ENCODE measurements at regions not wholly inside any gene's neighbourhood (a gene's known extent, or its start where the extent isn't known, plus 50 kb on each side); places are given as distances from the start of the nearest gene placed in this dataset.
"Not testable (repeated sequence)": the region's sequence is repeated elsewhere in the genome, so short reads cannot be mapped to it uniquely, and the experiment has no call there.

DNA sequence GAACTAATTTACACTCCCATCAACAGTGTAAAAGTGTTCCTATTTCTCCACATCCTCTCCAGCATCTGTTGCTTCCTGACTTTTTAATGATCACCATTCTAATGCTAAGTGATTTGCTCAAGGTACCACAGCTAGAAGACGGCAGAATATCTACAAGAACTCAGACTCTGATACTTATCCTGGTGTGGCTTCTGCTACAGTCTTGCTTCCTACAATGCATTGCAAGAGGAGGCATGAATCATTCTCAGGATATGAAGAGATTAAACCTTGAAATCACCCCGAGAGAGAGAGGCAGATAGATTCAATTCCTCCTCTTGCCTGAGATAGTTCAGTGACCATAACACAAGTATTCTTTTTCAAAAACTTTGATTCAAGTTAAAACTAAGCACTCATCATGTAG lies 306.4 kb downstream of the TBC1D4 start:
- DNase-seq, result no peak

DNA sequence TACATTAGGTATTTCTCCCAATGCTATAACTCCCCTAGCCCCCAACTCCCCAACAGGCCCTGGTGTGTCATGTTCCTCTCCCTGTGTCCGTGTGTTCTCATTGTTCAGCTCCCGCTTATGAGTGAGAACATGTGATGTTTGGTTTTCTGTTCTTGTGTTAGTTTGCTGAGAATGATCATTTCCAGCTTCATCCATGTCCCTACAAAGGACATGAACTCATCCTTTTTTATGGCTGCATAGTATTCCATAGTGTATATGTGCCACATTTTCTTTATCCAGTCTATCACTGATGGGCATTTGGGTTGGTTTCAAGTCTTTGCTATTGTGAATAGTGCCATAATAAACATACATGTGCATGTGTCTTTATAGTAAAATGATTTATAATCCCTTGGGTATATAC lies 306.9 kb downstream of the TBC1D4 start:
- DNase-seq, result not testable (repeated sequence)

GRCh38 chr13:75174481-75174880 lies 307.5 kb downstream of the TBC1D4 start:
- DNase-seq, result no peak

- no peak for DNase-seq
Observed at GRCh38 chr13:75173457-75174356, 308.3 kb downstream of the TBC1D4 start.

GRCh38 chr13:75170311-75170710 lies 311.7 kb downstream of the TBC1D4 start:
- no peak for DNase-seq

GRCh38 chr13:75165543-75166230 lies 316.3 kb downstream of the TBC1D4 start:
- DNase-seq, result no peak

GRCh38 chr13:75161804-75162203 lies 320.2 kb downstream of the TBC1D4 start:
- DNase-seq, result no peak

GRCh38 chr13:75160984-75161383 lies 321.0 kb downstream of the TBC1D4 start:
- DNase-seq, result no peak

DNA sequence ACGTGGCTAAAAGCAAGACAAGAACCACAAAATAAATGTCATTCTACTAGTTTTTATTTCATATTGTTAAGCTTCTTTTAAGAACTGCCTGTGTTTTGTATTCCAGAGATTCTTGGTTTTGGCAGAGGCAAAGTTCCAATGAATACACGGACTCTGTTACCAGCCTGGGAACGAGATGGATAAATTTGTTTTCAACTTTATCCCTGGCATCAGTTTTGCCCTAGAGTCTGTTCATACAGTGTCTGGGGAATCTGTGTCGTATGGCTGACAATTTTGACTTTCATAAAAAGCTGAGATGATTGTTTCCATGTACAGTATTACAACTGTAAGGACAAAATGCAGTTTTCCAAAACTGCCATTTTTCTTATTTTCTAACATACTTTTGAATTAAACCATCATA lies 327.6 kb downstream of the TBC1D4 start:
- no peak for DNase-seq

DNA sequence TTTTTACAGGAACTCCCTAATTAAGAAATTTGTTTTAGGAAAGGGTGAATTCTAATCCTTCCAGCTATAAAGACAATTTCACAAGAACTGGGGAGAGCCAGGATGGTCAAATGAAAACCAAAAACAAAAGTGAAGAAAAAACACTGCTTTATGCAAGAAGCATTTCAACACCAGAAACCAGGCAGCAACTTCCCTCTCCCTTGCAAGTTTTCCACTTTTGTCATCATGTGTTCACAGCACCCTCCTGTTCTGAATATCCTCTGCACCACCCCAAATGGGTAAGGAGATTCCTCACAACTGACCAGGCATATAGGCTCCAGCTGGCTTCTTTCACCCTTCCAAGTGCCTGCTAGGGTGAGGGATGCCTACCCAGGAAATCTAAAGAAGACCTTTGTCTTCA lies 328.1 kb downstream of the TBC1D4 start:
- DNase-seq, result no peak

GRCh38 chr13:75153386-75153785 lies 328.6 kb downstream of the TBC1D4 start:
- DNase-seq, result no peak

DNA sequence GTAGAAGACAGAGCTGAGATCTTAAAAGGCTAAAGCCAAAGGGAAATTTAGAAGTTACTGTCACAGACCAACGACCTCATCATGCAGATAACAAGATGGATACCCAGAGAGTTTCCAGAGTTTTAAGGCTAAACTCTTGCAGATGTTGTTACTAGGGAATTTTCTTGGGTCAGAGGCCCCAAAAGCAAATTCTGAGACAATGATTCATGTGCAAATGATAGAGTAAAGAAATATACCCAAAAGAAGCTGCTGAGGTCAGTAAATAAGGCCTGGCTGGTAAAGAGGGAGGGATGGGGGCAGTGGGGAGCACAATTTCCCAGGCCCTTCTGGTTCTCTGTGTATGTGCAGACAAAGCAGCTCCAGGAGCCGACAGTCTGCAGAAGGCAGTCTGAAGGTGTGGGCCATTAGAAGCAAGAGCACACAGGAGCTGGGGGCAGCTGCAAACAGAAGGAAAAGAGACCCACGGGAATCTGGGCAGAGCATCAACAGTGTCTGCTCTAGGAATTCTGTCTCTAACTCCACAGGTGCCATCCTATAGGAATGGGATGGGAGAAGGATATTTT lies 330.8 kb downstream of the TBC1D4 start:
- DNase-seq, result no peak

- no peak for DNase-seq
Observed at GRCh38 chr13:75149776-75150175, 332.2 kb downstream of the TBC1D4 start.

GRCh38 chr13:75147946-75148345 lies 334.0 kb downstream of the TBC1D4 start:
- no peak for DNase-seq

GRCh38 chr13:75146436-75146835 lies 335.5 kb downstream of the TBC1D4 start:
- no peak for DNase-seq

DNA sequence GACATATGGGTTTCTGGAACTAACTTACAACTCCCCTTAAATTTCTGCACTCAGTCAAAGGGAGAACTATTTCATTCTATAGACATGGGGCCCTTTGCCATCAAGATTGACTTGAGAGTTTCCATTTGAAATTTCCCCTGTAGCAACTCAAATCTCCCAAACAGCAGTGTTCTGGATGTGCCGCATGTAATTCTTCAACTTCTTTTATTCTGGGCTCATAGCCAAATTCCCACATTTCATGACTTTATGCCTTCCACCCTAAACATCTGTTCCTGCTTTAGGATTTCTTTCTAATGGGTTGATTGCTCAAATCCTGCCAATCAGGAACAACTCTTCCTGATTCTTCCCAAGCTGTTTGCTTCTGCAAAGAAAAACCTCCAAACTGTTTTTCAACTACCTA lies 336.0 kb downstream of the TBC1D4 start:
- no peak for DNase-seq

DNA sequence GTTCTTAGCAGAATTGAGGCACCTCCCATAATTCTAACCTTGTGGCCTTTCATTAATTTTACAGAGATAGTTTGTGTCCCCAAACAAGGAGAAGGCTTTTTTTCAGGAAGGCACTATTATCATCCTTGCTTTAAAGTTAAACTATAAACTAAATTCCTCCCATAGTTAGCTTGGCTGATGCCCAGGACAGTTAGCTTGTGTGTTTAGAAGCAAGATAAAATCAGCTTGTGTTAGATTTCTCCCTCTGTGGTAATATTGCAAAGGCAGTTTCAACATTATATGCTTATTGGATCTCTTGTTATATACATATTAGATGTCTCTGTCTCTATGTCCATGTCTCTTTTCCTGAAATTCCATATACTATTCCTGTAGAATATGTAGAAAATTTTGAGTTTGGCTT lies 342.7 kb downstream of the TBC1D4 start:
- no peak for DNase-seq

DNA sequence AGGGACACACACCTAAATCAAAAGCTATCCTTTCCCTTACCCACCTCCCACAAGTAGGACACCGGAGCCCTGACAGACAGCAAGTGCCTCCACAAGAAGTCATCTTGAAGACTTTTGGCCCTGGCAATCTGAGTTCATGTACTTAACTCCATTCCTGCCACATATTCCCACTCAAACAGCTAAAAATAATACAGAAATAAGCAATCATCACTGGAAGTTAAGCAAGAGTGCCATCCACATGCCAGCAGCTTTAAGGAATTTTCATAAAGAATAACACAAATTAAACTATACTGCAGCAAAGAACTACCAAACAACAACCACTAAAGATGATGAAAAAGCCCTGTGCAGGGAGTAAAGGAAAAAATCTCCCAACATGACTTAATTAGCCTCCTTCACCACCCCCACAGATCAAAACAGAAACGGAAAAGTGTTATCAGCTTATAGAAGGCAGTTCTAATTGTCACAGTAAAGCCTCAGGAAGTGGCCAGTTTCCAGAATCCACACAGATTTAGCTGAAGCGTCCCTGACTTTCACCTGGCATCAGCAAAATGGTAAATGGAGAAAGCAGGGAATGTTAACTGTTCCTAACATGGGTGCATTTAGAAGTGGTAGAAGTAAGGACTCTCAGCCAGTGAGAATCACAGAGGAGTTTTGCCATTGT lies 343.9 kb downstream of the TBC1D4 start:
- no peak for DNase-seq

GRCh38 chr13:75136151-75136550 lies 345.8 kb downstream of the TBC1D4 start:
- DNase-seq, result no peak

DNA sequence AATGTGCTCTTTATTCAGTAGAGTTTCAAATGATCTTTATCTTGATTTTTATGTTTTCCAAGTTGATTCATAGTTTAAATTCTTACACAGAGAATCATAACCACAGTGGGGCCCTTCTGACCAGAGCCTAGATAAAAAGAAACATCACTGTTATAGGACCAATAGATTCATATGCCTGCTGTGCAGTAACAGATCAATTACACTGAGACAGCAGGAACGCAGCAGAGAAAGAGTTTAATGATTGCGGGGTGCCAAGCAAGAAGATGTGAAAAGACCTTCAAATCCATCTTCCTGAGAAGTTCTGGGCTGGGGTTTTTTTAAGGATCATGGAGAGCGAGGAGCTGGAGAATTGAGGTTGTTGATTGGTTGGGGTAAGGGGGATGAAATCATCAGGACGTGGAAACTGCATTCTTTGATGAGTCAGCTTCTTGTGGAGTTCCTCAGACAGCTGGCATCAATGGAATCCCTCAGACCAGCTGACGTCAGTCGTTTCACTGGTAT lies 346.6 kb downstream of the TBC1D4 start:
- no peak for DNase-seq

DNA sequence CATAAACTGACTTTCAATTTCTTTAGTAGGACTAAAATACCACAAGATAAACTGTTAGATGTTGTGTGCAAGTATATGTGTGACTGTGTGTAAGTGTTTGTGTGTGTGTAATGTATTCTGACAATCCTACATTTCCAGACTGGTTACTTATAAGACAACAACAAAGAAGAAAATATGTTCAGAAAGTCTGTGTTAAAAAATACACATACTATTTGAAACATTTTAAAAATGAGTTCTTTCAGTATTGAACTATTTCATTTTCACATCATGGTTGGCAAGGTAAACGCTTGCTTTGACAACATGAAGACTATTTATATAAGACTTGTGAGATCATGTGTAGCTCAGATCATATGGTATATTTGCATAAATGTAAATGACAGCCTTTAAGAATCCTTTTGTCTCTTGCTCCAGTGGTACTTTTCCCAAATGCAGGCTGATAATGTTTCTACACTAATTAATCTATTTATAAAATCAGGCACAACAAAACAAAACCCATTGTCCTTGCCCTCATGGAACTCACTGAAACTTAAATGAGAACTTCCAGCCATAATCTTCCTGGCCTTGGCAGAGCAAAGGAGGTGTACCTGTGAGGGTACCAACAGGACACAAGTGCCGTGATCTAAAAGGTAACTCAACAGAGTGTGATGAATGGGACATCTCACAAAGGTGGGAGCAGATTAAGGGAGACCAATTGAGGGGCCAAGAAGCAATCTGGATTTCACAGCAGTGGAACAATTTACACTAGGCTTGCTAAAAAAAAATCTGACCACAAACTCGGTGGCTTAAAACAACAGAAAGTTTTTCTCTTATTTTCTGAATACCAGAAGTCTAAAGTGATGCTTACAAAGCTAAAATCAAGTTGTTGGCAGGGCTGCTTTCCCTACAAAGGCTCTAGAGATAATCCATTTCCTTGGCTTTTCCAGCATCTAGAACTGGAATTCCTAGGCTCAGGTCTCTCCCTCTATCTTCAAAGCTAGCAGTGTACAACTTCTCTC lies 349.0 kb downstream of the TBC1D4 start:
- DNase-seq, result no peak

DNA sequence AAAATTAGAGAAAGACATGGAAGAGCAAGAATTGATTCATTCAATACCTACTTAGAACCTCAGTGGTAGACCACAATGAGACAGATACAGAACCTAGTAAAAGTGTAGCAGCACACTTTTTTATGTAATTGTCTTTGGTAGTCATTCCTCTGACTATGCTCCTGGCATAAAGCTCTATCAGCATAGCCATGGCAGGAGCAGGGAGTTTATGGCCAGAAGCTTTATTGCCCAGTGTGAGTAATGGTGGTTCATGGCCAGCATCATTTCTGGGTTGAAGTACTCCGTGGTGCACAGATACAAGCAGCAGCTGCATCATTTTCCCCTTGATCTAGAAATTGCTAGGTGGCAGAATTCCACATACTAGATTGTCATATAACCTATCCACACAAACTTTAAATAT lies 352.6 kb downstream of the TBC1D4 start:
- no peak for DNase-seq

Data from activated CD4-positive, alpha-beta T cell treated with anti-CD3 and anti-CD28 coated beads, Interleukin-2, amount 50 U/mL, for 4 hours (primary cell).